ENCODE measurements at regions not wholly inside any gene's neighbourhood (a gene's known extent, or its start where the extent isn't known, plus 50 kb on each side); places are given as distances from the start of the nearest gene placed in this dataset.
"Not testable (repeated sequence)": the region's sequence is repeated elsewhere in the genome, so short reads cannot be mapped to it uniquely, and the experiment has no call there.

GRCh38 chr6:80605165-80605989, 498.9 kb downstream of the BCKDHB start:
- DNase-seq, result peak; percentile 57

- no peak for DNase-seq
Measured at GRCh38 chr6:80603679-80604078, 497.2 kb downstream of the BCKDHB start.

- peak; percentile 46 for DNase-seq
Measured at GRCh38 chr6:80594461-80594860, 488.0 kb downstream of the BCKDHB start.

DNA sequence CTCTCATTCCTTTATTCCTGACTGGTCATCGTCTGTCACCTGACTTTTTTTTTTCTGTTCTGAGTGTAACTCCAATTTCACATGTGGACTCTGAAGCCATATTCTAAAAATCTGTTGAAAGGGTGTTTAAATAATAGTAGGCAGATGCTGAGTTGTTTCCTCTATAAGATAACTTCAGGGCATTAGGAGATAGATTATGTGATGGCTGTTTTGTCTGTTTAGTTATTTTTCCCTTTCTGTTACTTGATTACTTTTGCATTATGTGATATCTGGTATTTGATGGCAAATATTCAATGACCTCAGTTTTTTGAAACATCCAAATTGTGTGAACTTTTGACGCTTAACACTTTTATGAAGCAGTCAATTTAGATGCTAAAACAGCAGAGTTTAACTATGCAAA, 486.0 kb downstream of the BCKDHB start:
- DNase-seq, result no peak

- DNase-seq, result no peak
Measured at GRCh38 chr6:80586242-80586641, 479.8 kb downstream of the BCKDHB start.

DNA sequence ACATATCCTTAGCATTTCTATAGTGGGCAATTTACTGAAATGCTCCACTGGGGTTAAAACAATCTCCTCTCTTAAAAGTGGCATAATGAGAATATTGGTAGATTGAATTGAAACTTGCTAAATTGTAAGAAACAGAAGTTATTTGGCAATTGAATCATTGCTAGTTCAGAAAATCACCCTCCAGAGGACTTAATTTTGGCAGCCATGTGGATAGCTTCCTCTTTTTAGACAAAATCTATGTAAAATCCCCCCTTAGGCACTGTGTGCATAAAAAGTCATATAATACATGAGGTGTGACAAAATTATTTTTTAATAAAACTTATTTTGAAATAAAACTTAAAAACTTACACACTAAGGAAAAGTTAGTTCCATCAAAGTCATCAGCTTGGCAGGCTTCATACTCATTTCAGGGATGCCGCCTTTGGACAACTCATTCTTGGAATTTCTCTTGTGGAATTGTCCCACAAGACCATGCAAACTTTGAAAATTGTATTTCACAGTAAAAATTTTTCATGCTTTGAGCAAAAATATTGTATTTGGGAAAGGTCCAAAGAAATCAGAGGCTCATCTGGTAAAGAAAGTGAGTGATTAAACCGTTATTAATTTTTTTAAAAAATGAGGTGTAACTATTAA, 473.0 kb downstream of the BCKDHB start:
- DNase-seq, result no peak

DNA sequence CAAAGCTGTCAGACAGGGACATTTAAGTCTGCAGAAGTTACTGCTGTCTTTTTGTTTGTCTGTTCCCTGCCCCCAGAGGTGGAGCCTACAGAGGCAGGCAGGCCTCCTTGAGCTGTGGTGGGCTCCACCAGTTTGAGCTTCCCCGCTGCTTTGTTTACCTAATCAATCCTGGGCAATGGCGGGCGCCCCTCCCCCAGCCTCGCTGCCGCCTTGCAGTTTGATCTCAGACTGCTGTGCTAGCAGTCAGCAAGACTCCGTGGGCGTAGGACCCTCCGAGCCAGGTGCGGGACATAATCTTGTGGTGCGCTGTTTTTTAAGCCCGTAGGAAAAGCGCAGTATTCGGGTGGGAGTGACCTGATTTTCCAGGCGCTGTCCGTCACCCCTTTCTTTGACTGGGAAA, 466.8 kb downstream of the BCKDHB start:
- DNase-seq, result not testable (repeated sequence)

DNA sequence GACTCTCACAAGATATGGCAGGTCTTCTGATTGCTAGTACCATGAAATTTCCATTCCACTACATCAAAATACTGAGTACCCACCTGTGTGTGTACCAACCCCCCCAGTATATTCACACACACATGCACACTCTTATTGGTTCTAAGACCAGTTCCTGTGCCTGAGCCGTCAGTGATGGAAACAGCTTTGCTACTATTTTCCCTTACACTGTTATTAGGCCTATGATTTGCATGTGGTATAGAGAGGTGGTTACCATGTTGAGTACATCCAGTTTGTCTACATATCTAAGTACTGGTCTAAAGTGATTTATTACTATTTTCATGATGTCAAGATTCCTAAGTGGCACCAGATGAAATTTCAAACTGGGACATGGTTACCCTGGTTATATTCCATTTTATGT, 459.9 kb downstream of the BCKDHB start:
- DNase-seq, result no peak

DNA sequence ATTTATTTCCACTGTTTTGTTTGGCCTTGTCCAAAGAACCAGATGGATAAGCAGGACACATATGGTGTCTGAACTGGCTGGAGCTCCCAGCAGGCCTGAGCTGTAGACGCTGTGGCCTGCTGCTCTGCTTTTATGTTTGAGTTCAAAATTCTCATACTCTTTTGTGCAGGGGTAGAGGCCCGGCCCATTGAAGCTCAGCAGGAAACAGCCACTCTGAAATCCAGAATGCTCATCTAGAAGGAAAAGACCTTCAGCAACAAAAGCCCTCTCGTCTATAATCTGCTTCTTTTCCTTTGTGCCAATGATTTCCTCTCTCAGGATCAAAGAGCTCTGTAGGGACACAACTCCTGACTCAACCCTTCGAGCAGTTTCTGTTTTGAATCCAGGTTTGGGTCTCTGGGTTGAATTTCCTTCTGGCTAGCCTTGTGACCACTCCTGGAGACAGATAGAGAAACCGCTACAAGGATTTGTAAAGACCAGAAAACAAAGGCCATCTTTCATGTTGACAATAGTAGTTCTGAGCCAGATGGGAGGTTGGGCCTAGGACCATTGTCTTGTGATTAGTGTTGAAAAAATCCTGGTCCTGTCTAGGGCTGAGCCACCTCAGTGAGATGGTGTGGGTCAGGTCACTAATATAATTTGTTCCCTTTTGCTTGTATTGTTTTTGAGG, 446.7 kb downstream of the BCKDHB start:
- no peak for DNase-seq

DNA sequence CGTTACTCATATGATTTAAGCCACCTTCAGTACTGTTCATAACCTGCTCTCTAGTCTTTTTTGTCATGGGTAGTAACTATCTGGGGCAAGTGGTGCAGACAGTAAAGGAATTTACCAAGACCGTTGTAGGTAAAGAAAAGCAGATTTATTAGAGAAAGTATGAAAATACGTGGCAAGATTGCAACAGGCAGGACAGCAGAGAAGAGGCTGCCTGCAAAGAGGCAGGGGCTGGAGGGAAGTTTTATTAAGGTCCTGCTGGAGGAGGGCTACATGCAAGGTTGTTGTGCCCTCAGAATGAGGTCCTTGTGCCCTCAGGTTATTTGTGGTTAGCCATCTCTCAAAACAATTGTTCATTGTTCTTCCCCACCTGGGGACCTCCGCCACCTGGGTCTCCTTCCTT, 444.3 kb downstream of the BCKDHB start:
- DNase-seq, result no peak

GRCh38 chr6:80550281-80550680, 443.8 kb downstream of the BCKDHB start:
- no peak for DNase-seq

GRCh38 chr6:80548532-80548931, 442.1 kb downstream of the BCKDHB start:
- peak; percentile 31 for DNase-seq

DNA sequence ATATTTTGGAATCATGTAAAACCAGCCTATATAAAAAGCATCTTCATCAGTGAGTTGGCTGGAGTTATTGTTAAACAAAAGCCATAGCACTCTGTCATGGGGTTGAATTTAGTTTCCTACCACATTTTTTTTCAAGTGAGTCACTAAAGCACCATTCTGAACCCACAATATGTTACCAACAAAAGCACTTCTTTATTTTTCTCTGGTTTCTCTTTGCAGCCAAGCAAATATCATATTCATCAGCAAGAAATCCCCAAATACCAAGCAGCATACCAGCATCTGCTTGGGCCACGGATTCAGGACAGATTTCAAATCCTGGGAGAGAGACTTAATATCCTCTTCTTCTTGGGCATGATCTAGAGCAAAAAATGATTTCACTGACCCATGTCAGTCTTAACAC, 441.4 kb downstream of the BCKDHB start:
- peak; percentile 81 for DNase-seq

DNA sequence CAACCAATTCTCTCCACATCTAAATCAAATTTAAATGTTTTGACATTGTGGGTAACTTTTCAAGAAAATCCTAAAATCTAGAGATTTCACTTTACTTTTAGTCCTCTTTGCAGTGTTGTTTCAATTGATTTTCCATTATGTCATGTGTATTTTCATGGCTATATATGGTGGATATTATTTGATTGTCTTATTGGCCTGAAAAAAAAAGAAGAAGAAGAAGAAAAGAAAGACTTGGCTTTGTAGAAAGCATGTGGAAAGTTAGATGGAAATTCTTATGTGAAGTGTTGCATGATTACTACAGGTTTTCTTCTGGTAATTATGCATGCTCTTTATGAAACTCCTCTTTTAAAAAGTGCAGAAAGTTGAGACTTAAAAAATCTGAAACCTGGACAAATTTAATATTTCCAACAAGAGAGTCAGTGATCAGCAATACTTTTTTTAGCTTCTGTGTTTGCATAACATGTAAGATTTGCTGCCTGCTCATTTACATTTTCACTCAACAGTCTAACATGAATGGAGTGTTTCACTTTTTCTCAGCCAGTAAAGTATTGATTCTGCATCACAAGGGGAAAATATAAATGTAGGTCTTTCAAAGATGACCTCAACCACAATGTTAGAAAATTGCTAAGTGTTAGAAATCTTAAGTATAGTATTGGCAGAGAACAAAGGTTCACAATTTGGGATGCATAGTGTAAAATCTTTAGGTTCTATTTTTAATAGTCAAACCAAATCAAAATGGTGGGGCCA, 438.7 kb downstream of the BCKDHB start:
- no peak for DNase-seq

DNA sequence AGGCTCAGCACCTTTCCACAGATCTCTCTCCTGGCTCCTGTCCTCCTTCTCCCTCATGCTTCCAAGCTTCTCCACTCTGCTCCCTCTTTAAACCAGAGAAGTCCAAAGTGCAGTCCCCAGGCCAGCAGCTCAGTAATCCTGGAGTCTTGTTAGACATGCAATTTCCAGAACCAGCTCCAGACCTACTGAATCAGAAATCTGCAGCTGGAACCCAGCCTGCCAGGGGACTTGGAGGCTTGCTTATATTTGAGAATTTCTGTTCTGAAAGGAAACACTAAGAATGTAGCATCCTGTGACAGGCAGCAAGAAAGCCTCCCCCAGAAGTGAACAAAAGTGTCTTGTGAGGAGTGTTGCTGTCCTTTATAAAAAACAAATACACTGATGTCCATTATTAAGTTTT, 438.1 kb downstream of the BCKDHB start:
- DNase-seq, result no peak

DNA sequence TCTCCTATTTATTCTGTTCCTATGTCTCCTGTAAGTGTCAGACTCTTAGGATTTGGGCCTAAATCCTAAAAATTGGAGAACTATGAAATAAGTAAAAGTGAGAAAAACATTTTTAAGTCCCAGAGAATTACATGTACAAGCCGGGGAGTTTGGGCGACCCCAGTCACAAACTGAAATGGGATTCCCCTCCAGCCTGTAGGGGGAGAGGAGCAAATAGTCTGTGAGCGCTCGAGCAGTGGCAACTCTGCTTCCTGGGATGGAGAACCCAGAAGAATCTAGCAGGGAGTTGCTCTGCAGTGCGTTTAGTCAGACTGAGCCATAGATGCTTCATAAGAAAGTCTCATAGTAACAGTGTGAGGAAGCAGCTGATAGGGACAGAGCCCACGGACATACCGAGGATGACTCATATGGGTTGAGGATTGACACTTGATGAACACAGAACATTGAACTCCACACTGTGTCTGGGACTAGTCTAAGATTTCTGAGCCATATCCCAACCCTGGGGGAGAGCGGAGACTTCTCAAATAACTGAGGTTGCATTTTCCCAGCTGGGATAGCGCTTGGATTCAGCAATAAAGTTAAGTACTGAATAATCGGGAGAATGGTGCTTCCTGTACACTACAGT, 437.2 kb downstream of the BCKDHB start:
- peak; percentile 80 for DNase-seq

DNA sequence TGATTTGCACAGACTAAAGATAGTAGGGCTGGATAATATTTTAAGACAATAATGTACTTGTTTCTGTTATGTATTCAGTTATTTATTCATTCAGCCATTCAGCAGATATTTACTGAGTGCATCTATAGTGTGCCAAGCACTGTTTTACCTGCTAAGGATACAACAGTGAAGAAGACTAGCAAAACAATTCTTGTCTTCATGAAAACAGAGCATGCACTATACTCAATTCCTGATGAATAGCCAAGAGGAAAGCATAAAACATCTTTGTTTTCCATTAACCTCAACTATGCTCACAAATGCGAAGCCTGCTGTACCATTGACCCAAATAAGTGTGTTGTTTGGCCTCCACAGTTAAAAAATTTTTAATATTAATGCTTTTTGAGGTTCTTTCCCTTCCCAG, 436.7 kb downstream of the BCKDHB start:
- DNase-seq, result no peak

DNA sequence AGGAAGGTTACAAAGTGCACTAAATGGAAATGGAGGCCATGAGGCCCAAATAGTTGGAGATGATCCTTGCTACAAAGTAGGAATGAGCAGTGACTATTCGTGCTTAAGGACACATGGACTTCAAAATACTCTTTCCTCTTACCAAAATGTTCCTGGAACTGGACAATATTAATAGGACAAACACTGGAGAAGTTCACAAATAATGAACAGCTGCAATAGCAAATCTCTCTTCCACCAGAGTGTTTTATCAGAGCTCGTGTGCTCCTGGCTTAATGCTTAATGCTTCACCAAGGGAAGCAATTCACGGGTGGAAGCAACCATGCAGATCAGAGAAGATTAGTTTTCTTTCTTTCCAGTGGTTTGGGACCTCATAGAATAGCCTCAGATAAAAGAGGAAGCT, 435.4 kb downstream of the BCKDHB start:
- DNase-seq, result no peak

DNA sequence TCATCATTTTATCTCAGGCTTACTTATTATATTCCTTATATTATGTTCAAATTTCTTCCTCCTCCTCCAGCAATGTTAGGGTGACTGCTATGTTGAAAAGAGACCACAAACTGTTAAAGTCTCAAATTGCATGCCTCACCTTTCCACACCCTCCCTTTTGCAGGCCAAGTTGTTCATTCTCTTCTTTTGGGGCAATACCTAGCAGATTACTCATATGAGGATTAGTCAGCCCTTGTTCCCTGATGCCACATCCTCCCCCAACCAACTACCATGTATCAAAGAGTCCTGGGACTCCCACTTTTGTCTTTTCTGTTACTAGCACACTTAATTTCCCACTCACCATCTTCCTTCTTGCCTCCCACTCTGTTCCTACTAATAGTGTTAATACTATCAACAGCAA, 434.7 kb downstream of the BCKDHB start:
- DNase-seq, result peak; percentile 89

DNA sequence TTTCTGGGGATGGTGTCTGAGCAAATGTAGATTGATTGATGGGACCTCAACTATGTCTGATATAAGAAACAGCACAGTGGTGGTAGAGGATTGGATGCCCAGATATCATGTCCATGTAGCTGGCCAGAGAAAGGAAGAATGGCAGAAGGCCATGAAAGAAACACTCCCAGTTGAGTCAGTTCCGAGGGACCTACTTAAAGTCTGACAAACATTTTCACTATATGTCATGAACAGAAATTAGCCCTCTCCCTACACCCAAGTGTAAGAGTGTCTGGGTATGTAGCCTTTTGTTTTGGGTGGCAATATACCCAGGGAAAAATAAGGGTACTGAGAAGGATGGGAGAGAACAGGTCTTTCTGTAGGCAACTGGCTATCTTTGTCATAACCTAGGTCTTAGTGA, 434.2 kb downstream of the BCKDHB start:
- no peak for DNase-seq

GRCh38 chr6:80537118-80537972, 430.9 kb downstream of the BCKDHB start:
- no peak for DNase-seq

Measured in EL (cell line).